Fibroblast of lung (primary cell): ENCODE measurements at regions not wholly inside any gene's neighbourhood (a gene's known extent, or its start where the extent isn't known, plus 50 kb on each side); places are given as distances from the start of the nearest gene placed in this dataset.
"Not testable (repeated sequence)": the region's sequence is repeated elsewhere in the genome, so short reads cannot be mapped to it uniquely, and the experiment has no call there.

Experiments
- DNase-seq, 2 donors: peaks; one replicate each; pipeline versions ENCODE4 v3.0.0 to v3.0.0-alpha.2; 2010; ENCODE audit warnings: low read depth in 2 of 2
- H2AFZ ChIP-seq: 2 replicates; pipeline ENCODE4 v1.5.1; 2012; ENCODE audit warnings: low read length, control low read depth, inconsistent platforms
- H3K27ac ChIP-seq: 2 replicates; pipeline ENCODE4 v1.5.1; 2011; ENCODE audit warnings: low read length, control low read depth; ENCODE audit not compliant: insufficient read depth
- H3K27me3 ChIP-seq: 2 replicates; pipeline ENCODE4 v1.5.1; 2011; ENCODE audit warnings: mild to moderate bottlenecking, low read length; ENCODE audit not compliant: control insufficient read depth, insufficient read depth
- H3K36me3 ChIP-seq: 2 replicates; pipeline ENCODE4 v1.5.1; 2011; ENCODE audit warnings: low read length; ENCODE audit not compliant: control insufficient read depth, insufficient read depth
- H3K4me1 ChIP-seq: 2 replicates; pipeline ENCODE4 v1.5.1; 2011; ENCODE audit warnings: low read length; ENCODE audit not compliant: control insufficient read depth, insufficient read depth; ENCODE audit errors: extremely low read depth
- H3K4me2 ChIP-seq: 2 replicates; pipeline ENCODE4 v1.5.1; 2011; ENCODE audit warnings: low read length, control low read depth; ENCODE audit not compliant: insufficient read depth; ENCODE audit errors: extremely low read depth
- H3K4me3 ChIP-seq, 4 experiments: fragments of 200-600 bp in 1 of 4; sonication (generic) in 1 of 4; replicated peaks in 1 of 4; 2 replicates each; pipeline ENCODE4 v1.5.1; 2011 to 2016; ENCODE audit warnings: low read length in 4 of 4, low read depth in 3 of 4, mild to moderate bottlenecking in 3 of 4, control low read depth in 2 of 4, inconsistent platforms in 1 of 4, mixed read lengths in 1 of 4; ENCODE audit not compliant: insufficient read depth in 1 of 4; ENCODE audit errors: control extremely low read depth in 1 of 4
- H3K79me2 ChIP-seq: 2 replicates; pipeline ENCODE4 v1.5.1; 2012; ENCODE audit warnings: mild to moderate bottlenecking, low read length, inconsistent platforms; ENCODE audit not compliant: control insufficient read depth, insufficient read depth
- H3K9ac ChIP-seq: 2 replicates; pipeline ENCODE4 v1.5.1; 2011; ENCODE audit warnings: mild to moderate bottlenecking, low read length, control low read depth; ENCODE audit not compliant: insufficient read depth
- H3K9me3 ChIP-seq: 2 replicates; pipeline ENCODE4 v1.5.1; 2012; ENCODE audit warnings: low read depth, low read length; ENCODE audit not compliant: control insufficient read depth, insufficient read depth
- H4K20me1 ChIP-seq: 2 replicates; pipeline ENCODE4 v1.5.1; 2011; ENCODE audit warnings: low read length; ENCODE audit not compliant: control insufficient read depth, insufficient read depth; ENCODE audit errors: extremely low read depth
- CTCF ChIP-seq, 2 donors: IDR thresholded peaks in 1 of 2; conservative IDR thresholded peaks in 1 of 2; 1 replicate in 1 of 2; 2 replicates in 1 of 2; pipeline ENCODE4 v1.5.1; 2011 to 2012; ENCODE audit warnings: low read length in 2 of 2, control low read depth in 1 of 2, inconsistent platforms in 1 of 2, low read depth in 1 of 2, mild to moderate bottlenecking in 1 of 2
- EZH2 ChIP-seq: IDR thresholded peaks from 2 replicates; pipeline ENCODE4 v1.5.1; 2012; ENCODE audit warnings: low read length, control low read depth, mild to moderate bottlenecking; ENCODE audit errors: missing control alignments

- no peaks in the 10 kb centered on the region for H3K9me3 ChIP-seq
- H3K9ac ChIP-seq, result no peak overlapping the region
- H4K20me1 ChIP-seq, result no peaks in the 10 kb centered on the region
- H3K27me3 ChIP-seq, result no peaks in the 10 kb centered on the region
- H3K4me1 ChIP-seq, result no peaks in the 10 kb centered on the region
- H3K4me3 ChIP-seq, result no peak overlapping the region
- H3K4me2 ChIP-seq, result no peak overlapping the region
- H3K27ac ChIP-seq, result no peak overlapping the region
- no peak overlapping the region for H2AFZ ChIP-seq
- no peak for DNase-seq
- TF ChIP-seq EZH2 (no peak), CTCF (conservative IDR thresholded peaks at IDR 0.05 in 1 of 2, IDR thresholded peaks at IDR 0.05 in 1 of 2; ENCODE audit: low read depth in 1 of 2, low read length in 2 of 2) (no peak)
- no peaks in the 10 kb centered on the region for H3K79me2 ChIP-seq
- H3K36me3 ChIP-seq, result no peaks in the 10 kb centered on the region
These were observed 237.5 kb upstream of the POGK start for GRCh38 chr1:166601650-166602278.

DNA sequence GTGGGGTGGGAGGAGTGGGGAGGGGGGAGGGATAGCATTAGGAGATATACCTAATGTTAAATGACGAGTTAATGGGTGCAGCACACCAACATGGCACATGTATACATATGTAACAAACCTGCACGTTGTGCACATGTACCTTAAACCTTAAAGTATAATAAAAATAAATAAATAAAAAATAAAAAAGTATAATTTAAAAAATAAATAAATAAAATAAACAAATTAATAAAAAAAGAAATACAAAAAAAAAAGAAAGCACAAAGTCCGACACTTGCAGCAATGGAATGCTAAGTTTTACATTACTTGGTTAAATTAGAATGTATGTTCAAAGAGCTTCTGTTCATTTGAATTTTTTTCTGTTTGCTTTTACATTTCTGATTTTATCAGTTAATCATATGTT lies 236.5 kb upstream of the POGK start:
- not testable (repeated sequence) for H3K4me3 ChIP-seq, H3K4me2 ChIP-seq, H3K27ac ChIP-seq, H4K20me1 ChIP-seq, H3K9me3 ChIP-seq, H3K79me2 ChIP-seq, H3K27me3 ChIP-seq, H3K36me3 ChIP-seq, H3K9ac ChIP-seq, DNase-seq, H3K4me1 ChIP-seq, H2AFZ ChIP-seq

DNA sequence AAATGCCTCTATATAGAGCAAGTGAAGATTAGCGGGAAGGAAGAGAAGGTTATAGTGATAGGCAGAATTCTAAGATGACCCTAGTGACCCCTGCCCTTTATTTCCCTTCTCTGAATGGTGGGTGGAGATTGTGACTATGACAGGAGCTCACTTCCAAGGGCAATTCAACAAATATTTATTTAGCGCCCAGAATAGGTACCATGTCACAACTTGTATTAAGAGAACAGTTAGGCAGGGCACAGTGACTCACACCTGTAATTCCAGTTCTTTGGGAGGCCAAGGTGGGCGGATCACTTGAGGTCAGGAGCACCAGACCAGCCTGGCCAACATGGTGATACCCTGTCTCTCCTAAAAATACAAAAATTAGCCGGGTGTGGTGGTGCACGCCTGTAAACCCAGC lies 236.0 kb upstream of the POGK start:
- no peak overlapping the region for H3K4me2 ChIP-seq
- H3K36me3 ChIP-seq, result no peaks in the 10 kb centered on the region
- no peak overlapping the region for H3K27ac ChIP-seq
- H3K9ac ChIP-seq, result no peak overlapping the region
- no peaks in the 10 kb centered on the region for H4K20me1 ChIP-seq
- no peak overlapping the region for H2AFZ ChIP-seq
- H3K4me3 ChIP-seq, result no peak overlapping the region
- TF ChIP-seq EZH2 (no peak), CTCF (conservative IDR thresholded peaks at IDR 0.05 in 1 of 2, IDR thresholded peaks at IDR 0.05 in 1 of 2; ENCODE audit: low read depth in 1 of 2, low read length in 2 of 2) (no peak)
- no peaks in the 10 kb centered on the region for H3K27me3 ChIP-seq
- no peaks in the 10 kb centered on the region for H3K79me2 ChIP-seq
- no peaks in the 10 kb centered on the region for H3K4me1 ChIP-seq
- no peaks in the 10 kb centered on the region for H3K9me3 ChIP-seq
- no peak for DNase-seq
